GM03348 (cell line): ENCODE measurements at regions not wholly inside any gene's neighbourhood (a gene's known extent, or its start where the extent isn't known, plus 50 kb on each side); places are given as distances from the start of the nearest gene placed in this dataset.

Experiments used
- DNase-seq: peaks from one replicate; pipeline ENCODE4 v3.0.0; 2012; ENCODE audit warnings: low spot score

- DNase-seq, result no peak
Measured at GRCh38 chr2:120658042-120658769, 77.5 kb upstream of the GLI2 start.

DNA sequence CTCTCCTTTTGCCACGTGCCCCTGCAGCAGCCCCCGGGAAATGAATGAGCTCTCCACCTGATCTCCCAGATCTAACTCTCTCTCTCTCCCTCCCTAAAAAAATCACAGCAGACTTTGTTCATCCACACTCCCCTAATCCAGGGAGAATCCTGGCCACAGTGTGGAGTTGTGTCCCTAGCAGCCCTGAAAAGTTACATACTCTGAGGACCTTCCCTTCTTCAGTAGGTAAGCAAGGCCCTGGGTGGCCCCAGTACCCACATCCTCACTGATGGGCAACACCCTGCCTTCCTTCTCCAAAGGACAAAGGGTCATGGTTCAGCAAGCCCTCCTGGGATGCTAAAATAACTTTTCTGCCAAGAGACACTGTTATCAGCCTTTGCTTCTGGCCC is 76.9 kb upstream of the GLI2 start:
- no peak for DNase-seq

DNA sequence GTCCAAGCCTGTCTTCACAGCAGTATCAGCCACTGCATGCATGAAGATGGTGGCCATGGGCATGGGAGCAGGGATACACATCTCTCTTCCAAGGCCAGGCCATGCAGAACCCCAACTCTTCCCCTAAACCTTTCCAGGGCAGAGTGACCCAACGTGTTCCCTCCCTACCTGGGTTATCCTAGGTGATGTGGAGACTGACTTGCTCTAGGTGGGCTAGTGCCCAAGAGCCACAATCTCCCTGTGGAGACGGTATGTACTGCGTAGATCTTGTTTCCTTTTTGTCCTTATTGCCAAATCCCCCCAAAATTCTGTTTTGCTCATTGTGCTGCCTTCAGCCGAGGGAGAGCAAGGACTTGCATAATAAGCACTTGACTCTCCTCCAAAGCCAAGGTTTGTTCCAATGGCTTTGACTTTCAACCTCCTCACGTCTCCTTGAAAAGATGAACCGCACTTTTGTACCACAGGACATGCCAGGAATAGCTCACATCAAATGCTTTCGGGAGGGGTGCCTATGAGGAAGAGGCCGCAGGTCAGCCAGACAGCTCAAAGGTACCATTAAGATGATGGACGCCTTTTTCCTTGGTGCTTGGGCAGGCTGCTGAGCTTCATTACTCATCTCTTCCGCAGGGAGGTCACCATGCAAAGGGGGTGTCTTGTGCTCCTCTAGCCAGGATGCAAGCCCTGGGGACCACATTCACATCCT is 76.2 kb upstream of the GLI2 start:
- no peak for DNase-seq

DNA sequence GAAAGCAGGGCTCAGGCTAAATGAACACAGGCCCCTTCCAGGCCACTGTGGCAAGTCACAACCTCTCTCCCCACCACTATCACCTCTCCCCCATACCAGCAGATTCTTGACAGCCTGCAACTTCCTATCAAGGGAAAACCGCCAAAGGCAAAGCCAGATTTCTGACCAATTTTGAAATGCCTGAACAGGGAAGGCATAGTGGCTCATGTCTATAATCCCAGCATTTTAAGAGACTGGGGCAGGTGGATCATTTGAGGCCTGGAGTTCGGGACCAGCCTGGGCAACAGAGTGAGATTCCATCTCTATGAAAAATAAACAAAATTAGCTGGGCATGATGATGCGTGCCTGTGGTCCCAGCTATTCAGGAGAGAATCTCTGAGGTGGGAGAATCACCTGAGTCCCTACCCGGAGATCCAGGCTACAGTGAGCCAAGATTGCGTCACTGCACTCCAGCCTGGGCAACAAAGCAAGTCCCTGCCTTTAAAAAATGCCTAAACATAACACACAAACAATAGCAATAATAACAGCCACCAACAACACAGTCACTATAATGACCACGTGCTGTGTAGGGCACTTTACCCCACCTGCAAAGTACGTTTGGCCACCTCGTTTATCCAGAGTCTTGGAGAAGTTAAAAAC is 75.5 kb upstream of the GLI2 start:
- DNase-seq, result no peak

GRCh38 chr2:120660771-120661459 is 74.8 kb upstream of the GLI2 start:
- DNase-seq, result no peak

DNA sequence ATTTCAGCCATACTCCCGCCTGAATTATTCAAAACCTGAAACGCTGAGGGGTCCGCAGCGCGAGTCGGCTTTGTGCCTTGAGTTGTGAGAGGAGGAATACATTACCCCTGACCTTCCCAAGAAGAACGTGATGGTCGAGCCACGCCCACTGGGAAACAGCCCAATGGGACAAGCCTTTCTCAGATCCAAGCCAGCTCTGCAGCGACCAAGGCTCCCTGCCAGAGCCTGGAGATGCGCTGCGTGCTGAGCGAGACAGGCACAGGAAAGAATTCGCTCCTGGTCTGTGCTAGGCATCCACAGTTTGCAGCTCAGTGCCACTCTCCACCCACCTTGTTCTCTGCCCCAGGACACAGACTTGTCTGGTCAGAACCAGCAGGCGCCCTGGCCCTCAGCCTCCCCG is 74.1 kb upstream of the GLI2 start:
- DNase-seq, result no peak

- DNase-seq, result no peak
Measured at GRCh38 chr2:120662046-120662445, 73.6 kb upstream of the GLI2 start.

DNA sequence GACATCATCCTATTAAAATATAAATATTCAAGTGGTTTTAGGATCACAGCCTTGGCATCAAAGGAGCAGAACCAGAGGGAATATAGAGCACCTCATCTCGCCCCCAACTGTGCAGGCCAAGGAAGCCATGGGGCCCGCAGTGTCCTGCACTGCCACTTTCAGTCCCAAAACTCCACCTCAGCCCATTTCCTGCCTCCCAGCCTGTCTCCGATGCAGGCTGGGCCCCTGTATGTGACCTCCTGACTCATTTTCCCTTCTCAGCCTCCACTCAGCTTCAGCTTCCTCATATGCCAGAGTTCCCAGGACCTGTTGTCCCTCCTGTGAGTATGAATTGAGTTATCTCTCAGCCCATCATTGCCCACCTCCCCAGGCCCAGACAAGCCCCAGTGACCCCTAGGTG is 72.9 kb upstream of the GLI2 start:
- no peak for DNase-seq

DNA sequence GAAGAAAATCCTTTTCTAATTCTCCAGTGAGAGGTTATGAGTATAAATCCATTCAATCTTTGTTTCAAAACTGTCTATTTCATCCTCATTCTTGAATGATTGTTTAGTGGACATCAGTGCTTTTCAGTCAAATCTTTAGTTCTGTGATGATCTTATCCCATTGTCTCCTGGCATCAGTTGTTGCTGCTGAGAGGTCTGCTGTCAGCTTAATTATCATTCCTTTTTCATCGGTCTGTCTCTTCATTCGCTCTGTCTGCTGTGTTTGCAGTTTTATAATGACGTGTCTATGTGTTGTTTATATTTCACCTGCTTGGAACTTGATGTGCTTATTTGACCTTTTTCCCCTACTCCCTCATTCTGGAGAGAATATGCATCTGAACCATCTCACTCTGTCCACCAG is 69.2 kb upstream of the GLI2 start:
- DNase-seq, result no peak

- DNase-seq, result no peak
Measured at GRCh38 chr2:120667981-120668380, 67.7 kb upstream of the GLI2 start.

GRCh38 chr2:120669121-120669952 is 66.3 kb upstream of the GLI2 start:
- no peak for DNase-seq

DNA sequence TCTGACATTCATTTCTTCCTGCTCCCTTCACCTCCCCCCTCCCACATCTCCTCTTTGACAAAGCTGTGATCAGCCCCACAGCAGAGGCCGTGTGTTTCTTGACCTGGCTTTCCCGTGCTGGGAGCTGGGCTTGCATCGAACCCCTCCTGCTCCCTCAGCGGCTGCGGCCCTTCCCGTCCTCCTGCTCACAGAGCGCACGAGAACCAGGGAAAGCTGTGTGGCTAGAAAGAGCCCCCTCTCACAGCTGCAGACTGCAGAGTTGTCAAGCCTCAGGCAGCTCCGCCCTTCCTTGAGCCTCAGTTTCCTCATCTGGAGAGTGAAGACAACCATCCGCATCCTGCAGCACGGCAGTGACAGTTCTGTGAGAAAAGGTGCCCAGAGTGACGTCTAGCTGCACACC is 65.7 kb upstream of the GLI2 start:
- DNase-seq, result no peak

GRCh38 chr2:120670371-120670770 is 65.3 kb upstream of the GLI2 start:
- no peak for DNase-seq

DNA sequence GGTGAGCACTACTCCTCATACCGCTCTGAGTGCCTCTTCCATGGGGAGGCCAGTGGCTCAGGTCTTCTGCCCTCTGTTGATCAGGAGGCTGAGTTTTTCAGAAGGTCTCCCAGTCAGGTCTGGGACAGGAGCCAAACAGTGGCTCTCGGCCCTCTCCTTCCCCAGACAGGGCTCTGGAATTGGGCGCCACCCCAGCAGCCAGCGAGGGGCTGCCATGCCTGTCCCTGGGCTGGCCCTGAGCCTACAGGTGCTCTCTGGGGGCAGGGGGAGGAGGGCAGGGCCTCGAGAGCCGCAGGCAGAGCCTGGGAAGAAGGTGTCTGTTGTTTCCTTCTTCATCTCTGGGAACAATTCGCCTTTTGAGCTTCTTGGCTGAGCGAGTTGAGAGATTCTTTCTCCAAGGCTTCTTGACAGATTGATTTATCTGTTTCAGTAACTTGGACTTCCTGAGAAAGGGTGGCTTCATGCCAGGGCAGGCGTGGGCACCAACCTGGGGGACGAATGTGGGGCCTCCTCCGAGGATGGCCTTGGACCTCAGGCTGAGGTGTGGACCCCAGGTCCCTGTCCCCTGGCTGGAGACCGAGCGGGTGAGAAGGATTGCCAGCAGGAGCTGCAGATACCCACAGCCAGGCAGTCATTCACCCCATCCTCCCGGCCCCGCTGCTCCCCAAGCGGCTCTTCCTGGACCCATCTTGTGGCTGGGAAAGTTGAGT is 64.7 kb upstream of the GLI2 start:
- no peak for DNase-seq

GRCh38 chr2:120672526-120673204 is 63.0 kb upstream of the GLI2 start:
- DNase-seq, result no peak

- DNase-seq, result no peak
Measured at GRCh38 chr2:120673205-120673550, 62.5 kb upstream of the GLI2 start.

- DNase-seq, result no peak
Measured at GRCh38 chr2:120673571-120674061, 62.1 kb upstream of the GLI2 start.

DNA sequence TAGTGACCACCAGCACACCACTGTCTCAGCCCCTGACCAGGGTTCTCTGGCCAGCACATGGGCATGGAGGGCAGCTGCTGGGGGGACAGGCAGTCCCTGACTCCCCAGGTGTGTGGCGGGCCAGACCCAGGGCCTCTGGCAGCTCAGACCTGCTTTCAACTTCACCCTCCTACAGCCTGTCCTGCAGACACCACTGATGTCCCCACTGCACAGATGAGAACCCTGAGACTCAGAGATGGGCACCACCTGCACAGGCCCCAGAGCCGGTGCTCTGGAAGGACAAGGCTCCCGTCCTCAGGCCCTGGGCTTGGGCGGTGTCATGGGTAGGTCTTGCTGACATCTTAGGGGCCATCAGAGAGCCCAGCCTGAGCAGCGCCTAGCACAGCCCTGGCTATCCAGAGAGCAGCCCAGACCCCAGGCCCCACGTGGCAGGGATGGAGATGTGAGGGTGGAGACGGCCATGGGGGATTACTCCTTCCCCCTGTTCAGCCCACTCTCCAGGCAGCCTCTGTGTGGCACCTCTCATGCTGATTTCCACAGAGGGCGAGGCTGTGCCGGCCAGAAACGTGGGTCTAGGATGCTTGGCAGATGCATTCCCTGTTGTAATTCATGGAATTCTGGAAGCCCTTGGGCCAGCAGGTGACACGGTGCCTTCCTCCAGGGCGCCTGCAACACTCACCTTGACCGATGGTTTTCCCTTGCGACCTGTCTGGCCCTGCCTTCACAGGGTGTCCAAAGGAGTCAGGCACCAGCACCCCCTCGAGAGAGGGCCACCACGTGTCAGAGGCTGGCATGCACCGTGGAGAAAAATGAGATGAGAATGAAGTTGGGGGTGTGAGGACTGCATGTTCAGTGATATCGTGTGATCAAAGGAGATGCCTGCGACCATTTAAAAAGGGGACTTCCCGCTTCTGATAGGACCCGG is 61.2 kb upstream of the GLI2 start:
- no peak for DNase-seq

DNA sequence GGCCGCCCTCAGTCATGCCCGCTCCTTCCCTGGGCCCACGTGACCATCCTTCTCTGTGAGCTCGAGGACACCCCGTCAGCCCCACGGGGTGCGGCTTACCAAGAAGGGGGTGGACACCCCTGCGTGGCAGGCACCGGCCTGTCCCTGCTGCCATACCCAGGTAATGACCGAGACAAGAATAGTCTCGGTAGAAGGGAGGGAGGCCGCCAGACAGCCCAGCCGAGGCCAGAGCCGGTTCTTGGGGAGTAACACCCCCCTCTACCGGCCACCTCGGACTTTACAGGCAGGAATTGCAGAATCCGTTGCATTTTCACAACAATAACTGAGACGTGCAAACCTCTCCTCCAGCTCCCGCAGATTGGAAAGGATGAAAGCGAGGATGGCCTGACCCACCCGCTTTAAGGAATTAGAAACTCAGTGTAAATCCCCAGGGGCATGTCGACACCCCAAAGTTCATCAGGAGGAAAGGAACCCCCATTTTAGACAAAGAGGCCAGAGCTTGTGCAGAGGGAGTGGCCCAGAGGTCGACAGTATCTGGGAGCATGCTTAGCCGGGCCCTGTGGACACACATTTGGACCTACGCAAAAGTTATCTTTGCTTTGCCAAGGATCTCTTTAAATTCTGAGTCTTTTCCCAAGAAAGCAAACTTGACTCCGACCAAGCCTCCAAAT is 60.1 kb upstream of the GLI2 start:
- DNase-seq, result peak; percentile 92
